ENCODE measurements at regions not wholly inside any gene's neighbourhood (a gene's known extent, or its start where the extent isn't known, plus 50 kb on each side); places are given as distances from the start of the nearest gene placed in this dataset.

DNA sequence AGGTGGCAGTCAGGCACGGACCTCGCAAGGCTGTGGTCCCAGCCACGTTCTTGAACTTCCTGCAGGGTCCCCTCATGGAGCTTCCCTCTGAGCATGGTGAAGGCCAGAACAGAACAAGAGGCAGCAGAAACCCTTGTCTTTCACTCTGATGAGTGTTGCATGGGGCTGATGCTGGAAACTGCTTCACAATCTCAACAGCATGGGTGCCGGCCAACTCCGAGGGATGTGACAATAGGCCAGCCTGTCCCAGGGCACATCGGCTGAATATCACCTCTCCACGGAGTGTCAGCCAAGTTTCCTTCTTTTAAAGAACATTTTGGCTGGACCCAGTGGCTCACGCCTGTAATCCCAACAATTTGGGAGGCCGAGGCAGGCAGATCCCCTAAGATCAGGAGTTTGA lies 173.9 kb downstream of the FOXO1 start:
- TF ChIP-seq, protein P1, sequence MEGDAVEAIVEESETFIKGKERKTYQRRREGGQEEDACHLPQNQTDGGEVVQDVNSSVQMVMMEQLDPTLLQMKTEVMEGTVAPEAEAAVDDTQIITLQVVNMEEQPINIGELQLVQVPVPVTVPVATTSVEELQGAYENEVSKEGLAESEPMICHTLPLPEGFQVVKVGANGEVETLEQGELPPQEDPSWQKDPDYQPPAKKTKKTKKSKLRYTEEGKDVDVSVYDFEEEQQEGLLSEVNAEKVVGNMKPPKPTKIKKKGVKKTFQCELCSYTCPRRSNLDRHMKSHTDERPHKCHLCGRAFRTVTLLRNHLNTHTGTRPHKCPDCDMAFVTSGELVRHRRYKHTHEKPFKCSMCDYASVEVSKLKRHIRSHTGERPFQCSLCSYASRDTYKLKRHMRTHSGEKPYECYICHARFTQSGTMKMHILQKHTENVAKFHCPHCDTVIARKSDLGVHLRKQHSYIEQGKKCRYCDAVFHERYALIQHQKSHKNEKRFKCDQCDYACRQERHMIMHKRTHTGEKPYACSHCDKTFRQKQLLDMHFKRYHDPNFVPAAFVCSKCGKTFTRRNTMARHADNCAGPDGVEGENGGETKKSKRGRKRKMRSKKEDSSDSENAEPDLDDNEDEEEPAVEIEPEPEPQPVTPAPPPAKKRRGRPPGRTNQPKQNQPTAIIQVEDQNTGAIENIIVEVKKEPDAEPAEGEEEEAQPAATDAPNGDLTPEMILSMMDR (IDR thresholded peaks at IDR 0.05; ENCODE audit: low read depth, low read length, poor library complexity, severe bottlenecking): no peak
- no peak for TF ChIP-seq EZH2phosphoT487 (IDR thresholded peaks at IDR 0.05; ENCODE audit: borderline replicate concordance, low read length)
